ENCODE measurements at regions not wholly inside any gene's neighbourhood (a gene's known extent, or its start where the extent isn't known, plus 50 kb on each side); places are given as distances from the start of the nearest gene placed in this dataset.

GRCh38 chr3:99325402-99325801, 313.0 kb upstream of the COL8A1 start:
- no peak overlapping the region for H3K4me3 ChIP-seq (ENCODE audit: low read depth, low read length)
- no peak for TF ChIP-seq CTCF (IDR thresholded peaks at IDR 0.05; ENCODE audit: insufficient read depth, low read length)
- peak; percentile 8 for DNase-seq (ENCODE audit: low read depth)

- no peak for TF ChIP-seq CTCF (IDR thresholded peaks at IDR 0.05; ENCODE audit: insufficient read depth, low read length)
- no peak overlapping the region for H3K4me3 ChIP-seq (ENCODE audit: low read depth, low read length)
- no peak for DNase-seq (ENCODE audit: low read depth)
Measured at GRCh38 chr3:99324636-99325203, 313.7 kb upstream of the COL8A1 start.

- no peak overlapping the region for H3K4me3 ChIP-seq (ENCODE audit: low read depth, low read length)
- TF ChIP-seq CTCF (IDR thresholded peaks at IDR 0.05; ENCODE audit: insufficient read depth, low read length) = no peak
- no peak for DNase-seq (ENCODE audit: low read depth)
Measured at GRCh38 chr3:99323940-99324339, 314.5 kb upstream of the COL8A1 start.

GRCh38 chr3:99322551-99322950, 315.8 kb upstream of the COL8A1 start:
- no peak for TF ChIP-seq CTCF (IDR thresholded peaks at IDR 0.05; ENCODE audit: insufficient read depth, low read length)
- no peak overlapping the region for H3K4me3 ChIP-seq (ENCODE audit: low read depth, low read length)
- no peak for DNase-seq (ENCODE audit: low read depth)

GRCh38 chr3:99321261-99321660, 317.1 kb upstream of the COL8A1 start:
- no peak for DNase-seq (ENCODE audit: low read depth)

GRCh38 chr3:99319961-99320360, 318.4 kb upstream of the COL8A1 start:
- H3K4me3 ChIP-seq (ENCODE audit: low read depth, low read length) = no peak overlapping the region
- peak; percentile 88 for DNase-seq (ENCODE audit: low read depth)
- no peak for TF ChIP-seq CTCF (IDR thresholded peaks at IDR 0.05; ENCODE audit: insufficient read depth, low read length)

More at GRCh38 chr3:99321261-99321660, 317.1 kb upstream of the COL8A1 start:
- no peak overlapping the region for H3K4me3 ChIP-seq (ENCODE audit: low read depth, low read length)
- TF ChIP-seq CTCF (IDR thresholded peaks at IDR 0.05; ENCODE audit: insufficient read depth, low read length) = no peak

- TF ChIP-seq CTCF (IDR thresholded peaks at IDR 0.05; ENCODE audit: insufficient read depth, low read length) = no peak
- no peak overlapping the region for H3K4me3 ChIP-seq (ENCODE audit: low read depth, low read length)
- peak; percentile 6 for DNase-seq (ENCODE audit: low read depth)
Measured at GRCh38 chr3:99319450-99319849, 318.9 kb upstream of the COL8A1 start.

Measured in fibroblast of the aortic adventitia (primary cell).